GM19240 (cell line): ENCODE measurements at regions not wholly inside any gene's neighbourhood (a gene's known extent, or its start where the extent isn't known, plus 50 kb on each side); places are given as distances from the start of the nearest gene placed in this dataset.
"Not testable (repeated sequence)": the region's sequence is repeated elsewhere in the genome, so short reads cannot be mapped to it uniquely, and the experiment has no call there.

Experiments
- DNase-seq: peaks from one replicate; pipeline ENCODE4 v3.0.0; 2011; ENCODE audit warnings: low spot score; ENCODE audit not compliant: insufficient read length

DNA sequence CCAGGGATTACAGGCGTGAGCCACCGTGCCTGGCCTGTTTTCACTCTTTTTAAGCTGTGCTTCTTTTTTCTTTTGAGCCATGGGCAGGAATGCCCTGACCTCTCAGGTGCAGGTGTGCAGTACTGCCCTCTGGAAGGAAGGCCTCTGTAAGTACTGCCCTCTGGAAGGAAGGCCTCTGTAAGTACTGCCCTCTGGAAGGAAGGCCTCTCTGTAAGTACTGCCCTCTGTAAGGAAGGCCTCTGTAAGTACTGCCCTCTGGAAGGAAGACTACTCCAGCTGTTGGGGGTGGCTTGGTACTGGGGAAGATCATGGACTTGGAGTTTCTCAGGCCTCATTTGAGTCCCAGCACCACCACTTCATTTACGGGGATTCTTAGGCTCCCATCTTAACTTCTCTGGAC, 248.5 kb upstream of the ID2 start:
- no peak for DNase-seq

DNA sequence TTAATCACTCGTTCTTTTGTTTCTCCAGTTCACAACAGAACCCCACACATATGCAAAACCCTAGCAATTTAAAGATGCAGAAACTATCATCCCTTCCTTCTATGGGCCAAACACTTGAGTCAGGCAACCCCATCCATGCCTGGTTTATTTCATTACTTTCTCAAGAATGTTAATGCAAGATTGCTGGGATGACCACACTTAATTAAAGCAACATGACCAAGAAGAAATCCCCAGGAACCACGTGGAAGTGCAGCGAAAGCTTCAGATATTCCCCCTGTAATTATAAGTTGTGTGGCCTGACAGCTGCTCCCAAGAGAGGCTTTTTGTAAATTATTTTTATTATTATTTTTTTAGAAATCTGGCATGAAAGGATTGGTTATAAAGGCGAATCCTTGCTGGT, 246.2 kb upstream of the ID2 start:
- no peak for DNase-seq

DNA sequence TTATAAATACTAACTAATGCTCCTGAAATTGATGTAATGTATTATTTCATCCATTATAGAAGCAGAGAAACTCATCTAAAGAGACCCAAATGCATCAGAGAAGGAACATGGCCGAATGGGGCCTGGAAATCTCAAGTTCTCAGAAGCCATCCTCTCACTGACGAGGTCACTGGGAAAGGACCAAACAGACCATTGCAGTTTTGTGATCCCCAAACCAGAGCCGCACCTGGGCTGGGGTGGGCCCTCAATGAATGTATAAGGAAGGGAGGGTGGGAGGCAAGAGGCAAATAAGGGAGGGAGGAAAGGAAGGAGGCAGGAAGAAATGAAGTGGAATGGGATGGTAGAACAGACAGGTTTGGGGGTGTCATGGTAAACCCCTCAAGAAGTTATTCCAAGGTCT, 245.3 kb upstream of the ID2 start:
- DNase-seq, result no peak

DNA sequence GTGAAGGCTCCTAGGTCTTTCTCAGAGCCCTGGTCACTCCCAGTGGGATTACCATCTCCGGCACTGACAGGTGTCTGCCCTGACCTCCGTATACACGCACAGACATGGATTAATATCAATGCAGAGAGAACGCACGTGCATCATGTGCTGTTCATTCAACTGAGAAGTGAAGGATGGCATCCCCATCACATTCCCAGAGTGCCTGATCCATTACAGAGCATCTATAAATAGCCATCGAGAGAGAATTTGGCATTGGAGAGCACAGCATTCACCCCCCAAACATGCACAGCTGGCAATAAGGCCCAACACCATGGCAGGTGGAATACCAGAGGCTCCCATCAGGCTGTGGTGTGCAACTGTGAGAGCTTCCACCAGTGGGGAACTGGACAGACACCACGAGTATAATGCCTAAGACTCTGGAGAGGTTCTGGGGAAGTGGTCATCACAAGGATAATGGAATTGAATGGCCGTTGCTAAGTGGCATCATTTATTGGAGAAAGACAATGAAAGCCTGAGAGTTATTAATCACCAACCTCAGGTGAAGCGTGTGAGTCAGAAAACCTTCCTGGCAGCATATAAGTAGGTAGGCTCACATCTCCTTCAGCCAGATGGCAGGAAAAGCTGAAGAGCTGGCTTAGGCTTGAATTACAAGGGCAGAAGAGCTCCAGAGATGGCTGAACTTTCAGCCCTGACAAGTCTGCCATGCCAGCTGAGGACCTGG, 244.5 kb upstream of the ID2 start:
- no peak for DNase-seq

DNA sequence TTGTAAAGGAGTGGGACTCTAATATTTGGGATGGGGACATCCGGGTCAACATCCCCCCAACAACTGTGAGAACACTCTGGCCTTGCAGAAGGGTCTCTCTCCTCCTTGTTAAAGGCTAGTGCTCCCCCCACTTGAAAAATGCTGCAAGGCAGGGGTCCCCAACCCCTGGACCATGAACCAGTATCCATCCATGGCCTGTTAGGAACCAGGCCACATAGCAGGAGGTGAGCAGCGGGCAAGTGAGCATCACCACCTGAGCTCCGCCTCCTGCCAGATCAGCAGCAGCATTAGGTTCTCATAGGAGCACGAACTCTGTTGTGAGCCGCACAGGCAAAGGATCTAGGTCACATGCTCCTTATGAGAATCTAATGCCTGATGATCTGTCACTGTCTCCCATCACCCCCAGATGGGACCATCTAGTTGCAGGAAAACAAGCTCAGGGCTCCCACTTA, 243.9 kb upstream of the ID2 start:
- DNase-seq, result no peak

DNA sequence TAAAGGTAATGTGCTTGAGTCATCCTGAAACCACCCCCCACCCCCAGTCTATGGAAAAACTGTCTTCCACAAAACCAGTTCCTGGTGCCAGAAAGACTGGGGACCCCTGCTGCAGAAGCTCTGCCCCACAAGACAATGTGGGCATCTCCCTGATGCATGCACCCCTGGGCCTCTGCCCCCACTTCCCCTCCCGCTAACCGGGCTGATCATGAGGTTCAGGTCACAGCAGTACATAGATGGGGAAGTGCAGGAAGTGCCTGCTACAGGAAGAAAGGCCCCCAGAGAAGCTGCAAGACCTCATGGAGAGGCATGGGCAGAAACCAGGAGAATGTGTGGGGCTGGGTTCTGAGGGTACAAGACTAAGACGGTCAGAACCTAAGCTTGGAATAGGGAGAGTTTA, 243.4 kb upstream of the ID2 start:
- DNase-seq, result no peak

DNA sequence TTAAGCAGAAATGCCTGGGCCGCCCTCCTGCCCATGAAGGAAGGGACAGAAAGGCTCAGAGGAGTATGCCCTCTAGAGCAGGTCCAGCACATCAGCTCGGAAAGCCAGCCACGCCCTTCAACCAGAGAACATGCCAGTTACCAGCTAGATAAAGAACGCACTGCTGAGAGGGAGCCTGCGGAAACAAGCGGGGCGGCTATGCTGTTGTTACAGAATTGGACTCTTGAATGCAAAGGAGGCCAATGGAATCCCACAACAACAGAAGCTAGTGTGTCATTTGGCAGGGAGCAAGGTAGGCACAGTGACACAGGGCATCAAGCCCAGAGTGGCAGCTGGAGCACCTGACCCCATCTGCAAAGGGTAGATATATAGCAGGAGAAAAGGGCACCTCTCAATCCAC, 242.9 kb upstream of the ID2 start:
- no peak for DNase-seq

DNA sequence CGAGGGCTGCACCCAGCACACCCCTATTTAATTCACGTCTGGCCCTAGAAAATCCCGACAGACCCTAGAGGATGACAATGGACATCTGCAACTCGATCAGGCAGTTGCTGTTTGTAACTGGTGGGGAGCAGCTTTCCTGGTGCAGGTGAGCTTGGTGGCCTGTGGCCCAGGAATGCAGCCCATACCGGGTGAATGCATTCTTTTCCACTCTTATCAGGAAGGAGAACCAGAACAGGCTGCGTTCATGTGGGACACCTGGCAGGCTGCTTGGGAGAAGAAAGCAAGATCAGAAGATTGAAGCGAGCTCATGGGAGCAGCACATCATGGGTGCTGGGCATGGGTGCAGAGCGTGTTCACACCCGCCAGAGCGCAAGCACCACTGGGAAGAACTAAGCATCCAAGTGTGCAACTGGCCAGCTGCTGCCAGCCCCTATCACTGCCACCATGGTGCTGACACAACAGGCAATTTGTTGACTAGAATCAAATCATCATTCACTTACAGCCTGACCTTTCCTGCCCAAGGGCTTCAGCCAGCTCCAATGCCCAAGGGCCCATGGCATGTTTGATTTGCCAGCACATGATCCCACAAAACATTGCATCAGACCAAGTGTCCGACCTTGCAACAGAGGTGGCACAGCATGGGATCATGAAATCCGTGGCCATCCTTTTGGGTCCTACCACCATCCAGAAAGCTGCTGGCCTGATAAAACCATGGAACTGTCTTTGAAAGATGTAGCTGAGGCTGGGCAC, 241.7 kb upstream of the ID2 start:
- DNase-seq, result no peak

DNA sequence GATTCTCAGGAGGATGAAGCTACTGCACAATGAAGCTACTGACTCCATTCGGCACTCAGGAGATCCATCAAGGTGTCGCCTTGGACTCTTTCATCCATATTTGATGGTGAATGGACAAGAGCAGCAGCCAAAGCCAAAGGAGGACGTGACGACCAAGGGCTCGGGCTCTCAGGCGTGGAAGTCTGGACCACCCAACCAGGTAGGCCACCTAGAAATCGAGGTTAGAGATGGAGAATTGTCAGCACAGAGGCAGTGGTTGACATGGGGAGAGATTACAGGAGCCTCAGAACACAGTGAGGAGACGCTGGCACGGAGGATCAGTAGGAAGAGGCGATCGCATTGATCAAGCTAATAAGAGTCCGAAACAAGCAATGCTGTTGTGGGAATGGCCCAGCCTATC, 240.5 kb upstream of the ID2 start:
- no peak for DNase-seq

DNA sequence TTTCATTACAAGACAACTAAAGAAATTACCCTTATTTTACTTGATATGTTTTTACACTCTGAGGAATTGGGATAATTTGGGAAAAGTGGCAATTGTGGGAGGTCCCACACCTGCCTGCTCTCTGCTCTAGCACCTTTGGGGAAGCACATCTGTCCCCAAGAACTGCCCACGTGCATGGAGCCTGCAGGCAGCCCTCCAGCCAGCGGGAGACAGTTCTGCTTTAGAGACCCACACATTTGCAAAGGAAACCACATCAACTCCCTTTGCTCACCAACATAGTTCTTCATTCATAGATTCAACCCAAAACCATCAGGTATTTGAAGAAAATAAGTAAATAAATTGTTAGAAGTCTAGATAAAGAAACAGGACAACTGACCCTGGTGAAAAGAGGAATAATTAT, 239.9 kb upstream of the ID2 start:
- DNase-seq, result no peak

DNA sequence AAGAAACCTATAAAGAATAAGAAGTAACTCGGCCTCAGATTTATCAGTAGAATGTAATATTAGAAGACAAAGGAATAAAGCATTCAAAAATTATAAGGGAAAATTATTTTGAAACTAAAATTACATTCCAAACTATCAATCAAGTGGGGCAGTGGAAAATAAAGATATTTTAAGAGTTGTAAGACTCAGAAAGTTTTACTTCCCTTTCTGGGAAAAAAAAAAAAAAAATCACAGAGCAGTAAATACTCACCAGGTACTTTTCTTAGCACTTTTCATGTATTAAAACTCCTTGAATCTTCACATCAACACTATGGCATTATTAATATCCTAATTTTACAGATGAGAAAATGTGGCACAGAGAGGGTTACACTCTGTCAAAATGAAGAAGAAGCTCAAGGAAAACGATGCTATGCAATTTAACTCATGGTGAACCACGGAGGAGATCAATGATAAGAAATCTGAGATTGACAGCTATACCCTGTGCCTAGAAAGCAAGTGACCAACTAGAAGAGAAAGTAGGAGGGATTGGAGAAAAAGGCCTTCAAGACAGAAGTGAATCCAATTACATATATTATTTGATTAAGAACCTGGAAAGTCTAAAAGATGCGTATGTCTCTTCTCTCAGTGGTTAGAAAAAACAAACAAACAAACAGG, 238.9 kb upstream of the ID2 start:
- no peak for DNase-seq

DNA sequence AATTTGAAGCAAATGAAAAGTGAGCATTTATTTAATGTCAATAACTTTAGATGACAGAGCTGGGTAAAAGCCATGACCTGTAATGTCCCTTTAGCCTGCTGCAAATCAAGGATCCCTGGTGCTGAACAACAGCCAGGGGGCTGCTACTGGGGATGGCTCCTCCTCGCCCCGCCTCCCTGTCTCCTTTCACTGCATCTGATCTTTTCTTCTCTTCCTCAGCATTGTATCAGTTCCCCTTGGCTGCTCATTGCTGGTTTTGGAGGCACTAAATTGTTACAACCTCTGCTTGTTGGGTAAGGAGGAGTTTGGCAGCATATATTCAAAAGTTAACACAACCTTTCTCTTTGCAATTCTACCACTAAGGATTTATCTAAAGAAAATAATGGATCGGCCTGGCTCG, 236.3 kb upstream of the ID2 start:
- DNase-seq, result no peak

DNA sequence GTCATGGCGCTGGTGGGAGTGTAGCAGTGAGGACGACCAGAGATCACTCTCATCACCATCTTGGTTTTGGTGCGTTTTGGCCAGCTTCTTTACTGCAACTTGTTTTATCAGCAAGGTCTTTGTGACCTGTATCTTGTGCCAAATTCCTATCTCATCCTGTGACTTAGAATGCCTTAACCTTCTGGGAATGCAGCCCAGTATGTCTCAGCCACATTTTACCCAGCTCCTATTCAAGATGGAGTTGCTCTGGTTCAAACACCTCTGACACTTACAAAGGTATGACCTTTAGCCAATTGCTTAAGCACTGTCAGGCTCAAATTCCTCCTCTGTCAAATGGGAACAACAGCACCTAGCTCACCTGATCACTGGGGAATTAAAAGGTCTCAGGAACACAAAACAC, 235.1 kb upstream of the ID2 start:
- DNase-seq, result not testable (repeated sequence)

DNA sequence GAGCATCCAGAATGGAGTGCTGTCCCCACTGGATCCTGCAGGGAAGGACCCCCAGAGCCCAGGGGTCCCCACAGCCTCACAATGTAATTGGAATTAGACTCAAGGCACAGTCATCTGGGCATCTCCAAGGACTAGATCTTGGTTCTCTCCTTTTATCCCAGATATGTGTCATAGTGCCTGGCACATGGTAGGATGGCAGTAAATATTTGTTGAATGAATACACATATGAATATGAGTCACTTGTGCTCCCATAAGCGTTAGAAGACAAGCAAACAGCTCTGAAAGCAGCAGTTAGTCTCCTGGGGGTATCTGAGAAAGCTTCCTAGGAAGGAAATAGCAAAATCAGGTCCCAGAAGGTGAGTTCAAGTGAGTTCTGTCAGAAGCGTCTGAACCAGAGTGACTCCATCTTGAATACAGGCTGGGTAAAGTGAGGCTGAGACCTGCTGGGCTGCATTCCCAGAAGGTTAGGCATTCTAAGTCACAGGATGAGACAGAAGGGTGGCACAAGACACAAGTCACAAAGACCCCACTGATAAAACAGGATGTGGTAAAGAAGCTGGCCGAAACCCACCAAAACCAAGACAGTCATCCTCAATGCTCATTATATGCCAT, 234.1 kb upstream of the ID2 start:
- no peak for DNase-seq

DNA sequence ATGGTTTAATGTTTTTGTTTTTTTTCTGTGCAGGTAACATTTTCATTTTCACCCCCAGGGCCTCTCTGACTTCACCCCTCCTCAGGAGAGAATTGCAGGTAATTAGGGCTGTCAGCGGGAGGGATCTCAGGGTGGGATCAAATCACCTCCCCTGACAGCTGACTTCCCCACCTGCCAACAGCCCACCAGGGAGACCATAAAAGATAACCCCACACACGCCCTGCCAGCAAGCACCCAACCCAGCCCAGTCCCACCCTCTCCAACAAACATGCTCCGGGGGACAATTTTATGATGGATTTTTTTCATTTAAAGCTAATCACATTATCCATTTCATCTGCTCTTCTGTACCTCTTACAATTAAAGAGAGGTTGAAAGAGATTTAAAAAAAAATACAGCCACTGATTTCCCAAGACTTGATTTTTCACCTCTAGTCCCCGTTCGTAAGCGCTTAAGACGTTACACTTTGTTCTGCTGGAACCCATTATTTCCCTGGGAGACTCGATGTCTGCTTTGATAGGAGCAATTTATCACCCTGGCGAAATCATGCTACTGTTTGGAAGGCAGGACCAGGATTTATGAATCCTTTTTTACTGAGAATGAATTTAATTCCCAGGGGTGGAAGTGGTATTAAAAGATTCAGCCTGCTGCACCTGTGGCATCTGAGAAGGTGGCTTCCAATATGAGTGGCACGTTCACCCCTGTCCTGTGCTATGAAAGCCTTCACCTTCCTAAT, 232.9 kb upstream of the ID2 start:
- no peak for DNase-seq

DNA sequence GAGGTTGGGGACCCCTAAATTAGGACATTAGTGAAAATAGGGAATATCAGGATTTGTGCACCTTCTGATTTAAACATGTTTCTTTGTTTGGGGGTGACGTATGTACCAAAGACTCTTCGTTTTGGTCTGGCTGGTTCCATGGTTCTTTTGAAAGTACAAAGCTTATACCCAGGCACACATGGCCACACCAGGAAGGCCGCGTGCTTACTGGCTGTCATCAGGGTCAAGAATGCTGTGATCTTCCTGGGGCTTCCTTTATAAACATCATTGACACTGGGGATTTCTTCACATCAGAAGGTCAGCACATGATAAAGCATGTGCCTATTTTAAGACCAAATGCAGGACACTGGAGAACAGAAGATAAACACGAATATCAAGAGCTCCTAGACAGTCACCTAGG, 230.6 kb upstream of the ID2 start:
- DNase-seq, result no peak

DNA sequence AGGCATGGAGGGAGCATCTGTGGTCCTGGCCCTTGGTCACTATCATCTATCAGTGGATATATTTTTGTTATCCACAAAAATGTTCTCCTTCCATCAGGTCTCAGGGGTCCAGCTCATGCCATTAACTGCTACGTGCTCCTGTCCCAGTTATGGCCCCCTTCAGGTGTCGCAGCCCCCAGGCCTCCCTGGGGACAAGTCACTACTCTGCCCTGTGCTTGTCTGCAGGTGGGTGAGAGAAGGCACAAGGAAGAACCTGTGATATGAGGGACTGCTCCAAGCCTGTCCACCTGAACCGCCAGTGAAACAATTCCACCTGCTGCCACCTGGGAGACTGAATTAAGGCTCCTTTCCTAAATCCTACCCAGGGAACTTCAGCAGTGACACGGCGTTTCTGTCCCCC, 229.6 kb upstream of the ID2 start:
- no peak for DNase-seq

DNA sequence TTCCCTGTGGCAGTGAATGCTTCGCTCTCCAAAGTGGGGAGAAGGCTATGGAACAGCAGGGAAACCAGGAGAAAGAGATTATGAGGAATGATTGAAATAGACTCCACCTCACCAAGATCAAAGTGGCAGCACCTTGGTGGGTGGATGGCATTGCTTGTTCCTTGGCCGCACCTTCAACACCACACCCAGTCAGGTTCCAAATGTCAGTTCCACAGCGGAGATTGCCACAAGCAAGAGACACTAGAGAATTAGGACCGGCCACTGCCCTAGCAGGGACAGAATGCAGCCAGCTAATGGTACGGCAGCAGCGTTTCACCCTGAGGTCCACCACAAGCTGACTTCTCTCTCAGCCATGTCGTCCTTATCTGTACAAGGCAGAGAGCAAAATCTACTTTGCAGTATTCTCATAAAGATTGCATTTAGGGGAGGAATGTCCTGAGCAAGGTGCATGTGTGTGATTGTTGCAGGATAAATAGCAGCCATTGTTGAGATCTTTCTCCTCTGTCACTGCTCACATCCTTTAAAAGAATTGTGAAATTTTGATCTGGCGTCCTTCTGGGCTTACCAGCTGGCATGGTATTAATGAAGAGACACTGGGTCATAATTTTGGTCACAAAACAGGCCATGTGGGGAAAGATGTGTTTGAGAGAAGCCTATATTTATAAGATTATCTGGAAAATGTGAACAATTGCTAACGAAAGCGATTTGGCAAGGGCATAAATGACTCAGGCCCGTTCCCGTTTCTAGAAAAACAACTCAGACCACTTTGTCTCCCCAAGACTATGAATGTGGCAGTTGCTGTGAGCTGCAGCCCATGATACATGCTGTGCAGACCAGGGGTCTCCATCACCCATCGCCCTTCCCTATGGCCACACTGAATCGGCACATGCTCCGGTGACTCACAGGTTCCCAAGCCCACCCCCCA, 228.6 kb upstream of the ID2 start:
- no peak for DNase-seq

DNA sequence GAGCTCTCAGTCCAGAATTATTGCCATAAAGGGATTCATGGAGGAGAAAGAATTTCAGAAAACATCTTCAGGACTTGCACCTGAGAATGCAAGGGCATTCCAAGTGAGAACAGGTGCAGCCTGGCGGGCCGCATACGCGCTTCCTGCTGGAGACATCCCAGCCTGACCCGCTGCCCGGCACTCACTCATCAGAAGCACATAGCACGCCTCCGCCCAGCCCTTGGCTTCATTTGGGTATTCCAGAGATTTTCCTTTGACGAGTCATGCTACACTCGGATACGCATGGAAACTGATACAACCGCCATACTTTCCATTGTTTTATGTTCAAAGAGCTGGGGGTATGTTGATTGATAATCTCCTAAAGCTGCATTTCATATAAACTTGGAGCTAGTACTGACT, 228.0 kb upstream of the ID2 start:
- DNase-seq, result no peak

DNA sequence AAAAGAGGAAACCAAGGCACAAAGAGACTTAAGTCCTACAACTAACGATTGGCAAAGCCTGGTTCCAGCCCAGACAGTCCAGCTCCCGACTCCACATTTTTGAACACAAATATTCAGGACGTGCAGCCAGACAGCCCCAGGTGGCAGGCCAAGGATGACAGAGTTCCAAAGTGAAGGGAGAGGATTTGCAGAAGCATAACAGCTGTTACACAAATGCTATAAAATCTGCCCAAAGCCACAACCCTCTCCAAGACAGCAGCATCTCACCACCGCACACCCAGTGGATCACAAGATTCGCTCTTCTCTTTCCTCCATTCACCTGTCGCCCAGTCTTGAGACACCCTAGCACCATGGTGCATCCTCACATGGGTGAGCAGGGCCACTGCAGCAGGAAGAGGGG, 227.1 kb upstream of the ID2 start:
- DNase-seq, result no peak
